NCI-H1048 (cell line): ENCODE measurements at regions not wholly inside any gene's neighbourhood (a gene's known extent, or its start where the extent isn't known, plus 50 kb on each side); places are given as distances from the start of the nearest gene placed in this dataset.
"Not testable (repeated sequence)": the region's sequence is repeated elsewhere in the genome, so short reads cannot be mapped to it uniquely, and the experiment has no call there.

Experiments used
- DNase-seq: peaks from one replicate; lab custom pipeline; 2025; lab: John Stamatoyannopoulos, UW

DNA sequence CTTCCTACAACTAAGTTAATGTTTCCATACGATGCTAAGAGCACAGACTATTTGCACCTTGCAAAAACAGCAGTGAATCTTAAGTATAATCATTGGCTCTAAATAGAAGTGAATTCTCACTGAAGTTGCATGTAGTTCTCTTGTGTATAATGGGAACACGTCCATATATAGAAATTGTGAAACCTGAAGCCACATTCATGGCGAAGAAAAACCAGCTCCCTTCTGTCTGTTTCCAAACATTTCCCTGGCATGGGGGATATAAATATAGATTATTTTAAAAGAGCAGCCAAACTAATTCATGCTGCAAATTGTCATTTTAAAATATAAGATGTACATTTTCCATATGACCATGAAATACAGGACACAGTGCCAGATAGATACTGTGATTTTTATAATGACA, 71.1 kb downstream of the TRAM1L1 start:
- no peak for DNase-seq

DNA sequence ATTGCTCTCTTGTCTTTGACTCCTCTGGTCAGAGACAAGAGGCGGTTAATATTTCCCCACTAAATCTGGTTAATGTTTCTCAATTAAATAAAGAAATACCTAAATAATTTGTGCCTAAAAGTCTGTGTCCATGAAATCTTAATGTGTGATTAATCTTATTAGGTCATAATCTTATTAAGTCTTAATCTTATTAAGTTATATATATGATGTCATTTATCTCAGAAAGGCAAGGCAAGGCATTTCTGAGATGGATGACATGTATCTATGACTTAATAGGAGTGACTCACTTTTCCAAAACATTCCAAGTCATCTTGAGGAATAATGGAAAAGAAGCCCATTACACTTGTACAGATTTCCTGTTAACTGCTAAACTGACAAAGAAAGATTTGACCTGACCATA, 74.7 kb downstream of the TRAM1L1 start:
- no peak for DNase-seq

DNA sequence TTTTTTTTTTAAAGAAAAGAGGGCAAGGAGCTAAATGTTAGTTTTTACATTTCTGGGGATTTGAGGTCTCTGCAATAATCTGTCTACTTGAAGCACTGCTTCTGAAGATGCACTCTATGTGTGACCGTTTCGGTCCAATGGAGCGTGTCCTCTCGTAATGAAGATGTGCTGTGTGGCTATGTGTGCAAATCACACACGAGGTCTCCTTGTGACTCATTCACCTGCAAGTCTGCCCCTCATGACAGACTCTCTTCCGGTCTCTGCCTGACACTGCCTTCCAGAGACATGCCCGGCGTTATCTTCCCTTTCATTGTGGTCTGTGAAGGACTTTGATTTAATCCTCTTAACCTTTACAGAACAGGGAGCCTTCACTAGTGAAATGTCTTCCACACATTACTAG, 84.3 kb downstream of the TRAM1L1 start:
- no peak for DNase-seq

DNA sequence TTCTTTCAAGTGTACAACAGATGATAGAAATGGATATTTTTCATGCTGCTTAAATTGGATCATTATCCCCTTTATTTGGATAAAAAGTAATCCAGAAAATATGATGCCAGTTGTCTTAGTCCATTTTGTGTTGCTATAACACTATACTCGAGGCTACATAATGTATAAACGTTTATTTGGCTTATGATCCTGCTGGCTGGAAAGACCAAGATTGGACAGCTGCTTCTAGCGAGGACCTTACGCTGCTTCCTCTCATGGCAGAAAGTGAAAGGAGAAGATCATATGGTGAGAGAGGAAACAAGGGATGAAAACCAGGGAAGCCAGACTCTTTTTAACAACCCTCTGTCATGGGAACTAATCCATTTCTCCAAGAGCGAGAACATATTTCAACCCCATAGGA, 102.7 kb downstream of the TRAM1L1 start:
- no peak for DNase-seq

DNA sequence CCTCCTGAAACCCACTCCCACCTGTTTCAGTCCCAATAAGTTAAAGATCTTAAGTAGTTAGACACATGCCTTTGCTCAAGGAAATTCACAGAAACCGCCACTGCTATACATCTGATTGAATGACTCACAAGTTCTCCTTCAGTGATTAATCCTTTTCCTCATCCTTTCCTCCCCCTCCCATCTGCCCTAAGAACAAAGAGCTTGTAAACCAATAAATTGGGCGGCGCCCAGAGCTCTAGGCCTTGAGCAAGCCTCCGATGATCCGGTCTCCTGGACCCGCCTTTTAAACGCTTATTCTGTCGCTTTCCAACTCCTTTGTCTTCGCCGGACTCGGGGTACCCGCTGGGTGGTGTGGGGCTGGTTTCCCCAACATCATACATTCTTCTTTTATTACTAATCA, 104.9 kb downstream of the TRAM1L1 start:
- not testable (repeated sequence) for DNase-seq

DNA sequence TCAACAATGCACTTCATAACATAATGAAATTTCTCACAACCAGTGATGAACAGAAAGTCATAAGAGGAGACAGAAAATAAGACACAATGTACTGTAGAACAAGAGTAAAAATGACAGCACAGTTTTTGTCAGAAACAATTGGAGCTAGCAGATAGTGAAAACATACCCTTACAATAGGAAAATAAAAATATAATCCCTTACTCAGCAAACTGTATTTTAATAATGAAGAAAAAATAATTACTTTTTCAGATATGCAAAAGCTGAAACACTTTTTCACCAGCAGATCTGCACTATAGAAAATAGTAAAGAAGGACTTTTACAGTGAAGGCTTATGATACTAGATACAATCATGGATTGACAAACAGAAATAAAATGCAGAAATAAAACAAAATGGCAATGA, 126.3 kb downstream of the TRAM1L1 start:
- DNase-seq: no peak

DNA sequence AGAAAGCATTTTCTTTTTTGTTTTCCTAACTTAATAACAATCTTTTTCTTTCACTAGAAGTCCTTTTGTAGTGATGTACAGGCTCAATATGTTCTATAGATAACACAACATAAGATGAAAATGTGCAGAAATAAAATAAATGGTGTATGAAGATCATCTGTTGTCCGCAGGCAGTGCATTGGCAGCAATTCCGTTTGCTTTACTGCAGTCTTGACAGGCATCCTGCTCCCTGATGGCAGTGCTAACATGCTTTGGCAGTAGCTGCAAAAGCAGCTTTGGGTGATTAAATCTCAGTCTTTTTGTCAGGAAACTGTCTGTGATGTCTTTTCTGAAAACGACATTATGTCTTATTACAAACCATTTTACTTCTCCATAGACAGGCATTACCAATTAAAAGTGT, 131.4 kb downstream of the TRAM1L1 start:
- DNase-seq: no peak

DNA sequence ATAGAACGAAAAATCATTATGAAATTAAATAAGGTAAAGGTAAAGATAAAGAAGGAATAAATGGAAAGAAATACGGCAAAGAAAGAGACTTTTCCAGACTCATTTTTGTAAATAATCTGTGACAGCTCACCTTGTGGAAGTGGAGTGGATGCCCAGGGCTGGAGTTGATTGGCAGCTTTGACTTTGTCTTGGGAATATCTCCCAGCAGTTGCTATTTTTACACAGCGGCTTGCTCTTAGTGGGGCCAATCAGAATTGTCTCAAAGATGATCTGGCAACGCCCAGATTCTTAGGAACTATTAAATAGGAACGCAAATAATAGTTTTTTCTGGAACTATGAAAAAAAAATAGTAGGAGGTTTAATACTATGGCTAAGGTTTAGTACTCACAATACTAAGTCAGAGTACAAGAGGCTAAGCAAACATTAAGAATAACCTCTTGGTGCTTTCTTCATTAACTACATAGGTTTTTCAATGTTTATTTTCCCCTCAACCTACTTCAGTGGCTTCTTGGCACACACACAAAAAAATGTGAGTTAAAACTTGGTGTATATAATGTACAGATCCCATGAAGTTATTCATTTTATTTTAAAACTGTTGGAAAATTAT, 132.7 kb downstream of the TRAM1L1 start:
- DNase-seq: no peak

DNA sequence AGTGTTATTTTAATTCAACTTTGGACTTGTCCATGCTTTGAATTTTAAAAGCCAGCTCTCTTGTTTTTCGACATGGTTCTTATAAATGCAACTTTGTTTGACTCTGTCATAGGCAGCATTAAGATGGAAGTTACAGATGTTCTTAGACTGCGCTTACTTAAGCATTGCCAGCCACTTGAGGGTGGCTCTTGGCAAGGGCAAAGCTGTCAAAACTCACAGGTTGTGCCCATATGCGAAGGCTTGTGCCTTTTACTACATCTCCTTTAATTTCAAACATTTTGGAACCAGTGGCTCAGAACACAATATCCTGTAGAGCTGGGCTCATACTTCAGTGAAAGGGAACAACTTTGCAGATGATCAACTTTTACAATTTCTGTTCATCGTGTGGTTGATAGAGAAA, 135.5 kb downstream of the TRAM1L1 start:
- no peak for DNase-seq

DNA sequence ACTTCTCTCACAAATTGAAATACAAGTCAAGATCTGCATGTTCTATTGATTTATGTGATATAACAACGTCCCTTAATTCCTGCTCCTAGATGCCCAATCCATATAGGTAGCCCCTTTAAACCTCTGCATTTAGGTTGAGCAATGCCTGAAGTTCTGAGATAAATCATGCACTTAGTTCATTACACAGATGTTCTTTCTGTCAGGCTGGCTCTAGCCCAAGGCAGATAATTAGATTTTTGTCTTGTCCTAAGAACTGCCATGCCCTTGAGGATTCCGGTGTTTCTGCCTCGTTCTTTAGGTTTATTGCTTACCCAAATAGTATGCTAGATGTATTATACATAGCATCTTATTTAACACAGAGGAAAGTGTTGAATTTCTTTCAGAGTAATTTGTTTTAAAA, 143.1 kb downstream of the TRAM1L1 start:
- DNase-seq: no peak

DNA sequence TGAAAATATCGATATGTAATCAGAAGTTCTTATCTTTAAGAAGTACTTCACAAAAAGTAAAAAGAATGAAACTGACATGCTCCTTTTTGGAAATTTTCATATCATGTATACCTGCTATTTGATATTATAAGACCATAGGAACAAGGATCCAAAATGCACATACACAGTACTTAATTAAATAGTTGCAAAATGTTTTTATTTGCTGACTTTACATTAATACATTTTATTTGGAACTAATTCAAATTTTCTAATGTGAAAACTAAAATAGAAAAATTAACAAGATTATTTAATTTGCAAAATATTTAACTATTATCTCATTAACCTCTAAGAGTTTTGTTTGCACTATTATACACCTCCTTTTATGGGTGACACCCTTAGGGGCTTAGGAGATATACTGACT, 155.0 kb downstream of the TRAM1L1 start:
- DNase-seq: no peak

DNA sequence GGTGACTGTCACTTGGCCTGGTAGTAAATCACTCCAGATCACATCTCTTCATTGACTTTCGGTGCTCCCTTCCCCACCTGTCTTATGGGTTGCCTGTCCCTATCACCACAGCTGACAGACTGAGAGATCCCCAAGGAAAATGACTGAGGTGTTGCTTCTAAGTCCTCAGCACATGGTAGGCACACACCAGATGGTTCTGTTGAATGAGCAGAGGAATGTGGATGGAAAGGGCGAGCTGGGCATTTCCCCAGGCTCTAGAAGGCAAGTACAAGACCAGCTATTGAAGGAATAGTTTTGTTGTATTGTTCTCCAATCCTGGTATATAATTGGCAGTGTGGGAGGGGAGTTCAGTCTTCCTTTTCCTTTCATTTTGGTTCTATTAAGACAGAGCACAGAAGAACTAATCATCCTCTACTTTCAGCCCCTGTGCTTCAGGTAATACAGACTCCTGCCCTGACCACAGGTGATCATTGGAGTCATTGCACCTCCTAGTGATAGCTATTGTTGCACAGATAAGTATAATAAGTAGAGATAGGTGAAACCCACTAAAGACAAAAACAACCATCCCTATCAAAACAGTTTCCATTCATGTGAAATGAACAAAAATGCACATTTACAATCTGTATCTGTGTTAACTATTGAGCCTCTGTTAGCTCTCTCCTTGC, 158.6 kb downstream of the TRAM1L1 start:
- no peak for DNase-seq

DNA sequence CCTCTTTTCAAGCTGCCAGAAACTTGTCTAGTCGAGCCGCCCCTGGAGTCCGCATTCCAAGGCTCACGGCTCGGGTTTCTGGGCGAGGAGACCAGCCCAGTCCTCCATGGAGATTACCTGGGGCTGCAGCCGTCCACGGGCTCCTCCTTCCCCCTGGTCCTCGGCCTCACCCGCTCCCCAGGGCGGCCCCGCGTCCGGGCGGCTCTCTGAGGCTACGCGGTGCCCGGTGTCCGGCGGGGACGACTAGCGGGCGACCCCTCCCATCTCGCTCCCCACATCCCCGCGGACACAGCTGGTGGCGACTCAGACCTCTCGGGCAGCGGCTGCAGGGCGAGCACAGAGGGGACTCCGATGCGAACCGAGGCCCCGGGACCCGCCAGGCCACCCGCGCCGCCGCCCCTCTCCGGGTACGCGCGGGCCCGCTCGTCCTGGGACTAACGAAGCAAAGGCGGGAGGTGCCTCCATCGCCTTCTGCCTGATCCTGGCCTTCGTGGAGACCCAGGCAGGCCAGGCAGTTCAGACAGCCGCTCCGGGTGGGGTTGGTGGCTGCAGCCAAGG, 159.4 kb downstream of the TRAM1L1 start:
- DNase-seq: no peak

DNA sequence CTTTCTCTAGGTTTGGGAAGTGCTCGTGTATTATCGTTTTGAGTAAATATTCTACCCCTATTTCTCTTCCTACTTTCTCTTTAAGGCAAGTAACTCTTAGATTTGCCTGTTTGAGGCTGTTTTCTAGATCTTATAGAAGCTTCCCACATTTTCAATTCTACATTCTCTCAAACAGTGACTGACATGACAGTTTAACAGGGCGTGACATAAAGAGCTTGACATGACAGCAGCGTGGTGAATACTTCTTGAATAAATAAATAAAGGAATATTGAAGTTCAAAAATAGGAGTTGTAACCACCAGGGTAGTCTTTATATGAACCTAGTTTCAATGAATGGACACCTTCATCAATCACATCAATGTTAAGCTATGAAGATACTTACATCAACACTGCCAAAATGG, 162.0 kb downstream of the TRAM1L1 start:
- no peak for DNase-seq

DNA sequence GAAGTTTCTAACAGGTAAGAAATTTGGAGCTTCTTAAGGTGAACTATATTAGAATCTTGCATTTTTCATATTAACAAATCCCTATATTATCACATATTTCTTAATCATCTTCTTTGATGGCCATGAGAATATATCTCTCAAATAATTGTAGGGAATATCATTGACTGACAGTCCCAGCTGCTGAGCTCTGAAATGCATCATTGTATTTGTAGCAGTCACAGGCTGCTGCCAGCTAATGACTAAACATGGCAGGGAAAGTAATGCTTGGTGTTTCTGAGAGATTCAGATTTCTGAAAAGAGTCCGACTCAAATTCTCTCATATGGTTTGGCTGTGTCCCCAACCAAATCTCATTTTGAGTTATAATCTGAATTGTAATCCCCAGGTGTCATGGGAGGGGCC, 171.9 kb downstream of the TRAM1L1 start:
- no peak for DNase-seq

DNA sequence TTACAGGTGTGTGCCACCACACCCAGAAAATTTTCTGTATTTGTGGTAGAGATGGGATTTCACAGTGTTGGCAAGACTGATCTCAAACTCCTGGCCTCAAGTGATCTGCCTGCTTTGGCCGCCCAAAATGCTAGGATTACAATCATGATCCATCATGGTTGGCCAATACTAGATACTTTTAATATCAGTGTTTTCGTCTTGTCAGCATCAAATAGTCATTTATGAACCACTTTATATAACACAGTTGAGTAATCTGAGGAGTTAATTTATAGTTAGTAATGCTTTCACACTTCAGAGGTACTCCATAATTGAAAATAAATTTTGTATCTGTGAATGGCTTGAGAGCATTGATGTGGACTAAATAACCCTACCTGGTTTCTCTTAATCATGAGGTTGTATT, 178.6 kb downstream of the TRAM1L1 start:
- DNase-seq: no peak

DNA sequence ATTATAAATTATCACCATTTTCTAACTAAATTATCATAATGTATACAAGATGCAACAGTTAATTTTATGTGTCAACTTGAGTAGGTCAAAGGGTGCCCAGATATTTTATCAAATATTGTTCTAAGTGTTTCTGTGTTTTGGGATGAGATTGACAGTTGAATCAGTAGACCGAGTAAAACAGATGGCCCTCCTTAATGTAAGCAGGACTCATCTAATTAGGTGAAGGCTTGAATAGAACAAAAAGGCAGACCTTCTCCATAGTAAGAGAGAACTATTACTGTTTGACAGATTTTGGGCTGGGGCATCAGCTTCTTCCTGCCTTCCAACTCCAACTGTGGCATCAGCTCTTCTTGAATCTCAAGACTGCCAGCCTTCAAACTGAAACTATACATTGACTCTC, 185.8 kb downstream of the TRAM1L1 start:
- DNase-seq: no peak

DNA sequence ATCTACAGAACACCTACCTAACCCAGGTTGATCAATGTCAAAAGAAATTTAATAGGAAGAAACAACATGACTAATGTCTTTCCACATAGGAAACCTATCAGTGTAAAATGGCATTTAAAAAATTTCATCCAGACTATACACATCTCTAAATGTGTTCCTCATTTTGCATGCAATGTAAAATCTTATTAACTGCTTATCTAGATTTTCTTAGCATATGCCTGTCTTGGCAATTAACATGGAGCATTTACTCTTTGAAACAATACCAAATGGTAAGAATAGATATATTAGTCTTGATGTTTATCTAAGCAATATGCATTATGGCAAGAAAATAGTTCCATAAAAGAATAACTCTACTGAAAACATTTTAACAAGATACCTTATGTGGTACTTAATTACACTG, 199.8 kb downstream of the TRAM1L1 start:
- no peak for DNase-seq

DNA sequence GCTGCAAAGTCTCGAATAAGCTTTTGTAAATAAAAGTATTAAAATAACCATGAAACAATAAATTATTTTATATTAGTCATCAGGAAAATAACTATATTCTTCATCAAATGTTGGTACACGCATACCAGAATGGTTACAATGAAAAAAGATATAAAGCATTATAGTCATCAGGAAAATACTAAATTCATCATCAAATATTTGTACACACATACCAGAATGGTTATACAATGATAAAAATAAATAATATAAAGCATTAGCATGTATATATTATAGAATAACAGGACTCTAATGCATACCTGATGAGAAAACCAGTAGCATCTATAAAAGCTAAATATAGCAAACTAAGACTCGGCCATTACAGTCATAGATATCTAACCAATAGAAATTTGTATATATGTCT, 202.9 kb downstream of the TRAM1L1 start:
- no peak for DNase-seq

DNA sequence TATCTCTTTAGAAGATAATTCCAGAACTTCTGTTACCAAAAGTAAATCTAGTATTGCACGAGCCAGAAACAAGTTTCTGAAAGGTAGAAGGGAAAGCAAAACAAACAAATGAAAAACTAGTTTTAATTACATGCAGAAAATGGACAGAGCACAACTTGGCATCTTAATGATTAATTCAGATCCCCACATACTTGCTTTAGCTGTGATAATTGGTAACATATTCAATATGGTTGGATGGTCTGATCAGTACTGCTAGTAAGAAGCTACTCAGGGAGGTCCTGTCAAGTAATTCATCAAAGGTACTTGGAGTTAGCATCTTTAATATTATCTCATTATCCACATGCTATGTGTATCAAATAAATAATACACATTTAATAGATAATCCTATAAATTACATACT, 204.3 kb downstream of the TRAM1L1 start:
- DNase-seq: no peak

DNA sequence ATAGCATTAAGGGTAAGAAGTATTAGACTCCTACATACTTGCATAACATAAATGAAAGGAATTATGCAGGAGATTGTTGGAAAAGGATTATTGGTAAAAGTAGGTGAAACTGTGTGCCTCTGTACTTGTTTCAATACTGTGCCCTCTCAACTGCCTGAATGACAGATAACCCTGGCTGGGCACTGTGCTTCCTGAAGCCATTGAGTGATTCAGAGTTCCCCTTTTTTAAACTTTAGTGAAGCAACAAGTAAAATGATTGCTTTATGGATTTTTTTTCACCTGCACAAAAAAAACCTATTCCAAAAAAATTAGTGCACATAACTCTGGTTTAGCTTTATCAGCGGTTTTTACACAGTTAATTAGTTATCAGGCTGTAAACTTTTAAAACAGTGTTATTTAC, 204.8 kb downstream of the TRAM1L1 start:
- no peak for DNase-seq

DNA sequence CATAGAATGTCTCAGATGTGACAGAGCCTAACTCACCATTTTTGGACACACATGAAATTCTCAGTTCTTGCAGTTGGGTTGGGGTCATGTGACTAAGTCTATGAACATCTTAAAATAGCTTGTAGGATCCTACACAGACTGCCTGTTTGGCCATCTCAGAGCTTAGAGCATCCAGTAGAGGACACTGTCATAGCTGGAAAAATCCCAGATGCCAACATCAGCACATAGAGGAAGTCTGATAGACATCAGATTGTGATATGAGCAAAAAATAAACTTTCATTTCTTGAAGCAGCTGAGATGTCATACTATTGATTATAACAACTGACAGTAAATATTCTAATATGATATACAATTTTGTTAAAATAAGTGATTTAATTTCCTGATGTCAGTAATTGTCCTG, 207.1 kb downstream of the TRAM1L1 start:
- no peak for DNase-seq

DNA sequence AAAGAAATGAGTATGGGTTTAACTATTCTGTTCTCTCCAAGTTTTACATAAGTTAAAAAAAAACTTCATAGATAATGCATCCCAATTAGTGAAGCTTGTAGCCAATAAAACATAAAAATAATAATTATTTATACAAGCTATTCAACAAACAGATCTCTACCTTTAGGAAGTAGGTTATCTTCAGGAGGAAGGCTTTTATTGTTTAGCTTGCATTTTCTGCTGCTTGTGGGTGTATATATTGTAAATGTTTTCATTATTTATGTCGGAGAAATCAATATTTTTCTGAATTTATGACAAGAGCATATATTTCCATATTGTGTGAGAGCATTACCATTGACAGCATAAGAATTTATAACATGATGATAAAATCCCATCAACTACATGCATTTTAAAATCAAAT, 208.3 kb downstream of the TRAM1L1 start:
- no peak for DNase-seq

DNA sequence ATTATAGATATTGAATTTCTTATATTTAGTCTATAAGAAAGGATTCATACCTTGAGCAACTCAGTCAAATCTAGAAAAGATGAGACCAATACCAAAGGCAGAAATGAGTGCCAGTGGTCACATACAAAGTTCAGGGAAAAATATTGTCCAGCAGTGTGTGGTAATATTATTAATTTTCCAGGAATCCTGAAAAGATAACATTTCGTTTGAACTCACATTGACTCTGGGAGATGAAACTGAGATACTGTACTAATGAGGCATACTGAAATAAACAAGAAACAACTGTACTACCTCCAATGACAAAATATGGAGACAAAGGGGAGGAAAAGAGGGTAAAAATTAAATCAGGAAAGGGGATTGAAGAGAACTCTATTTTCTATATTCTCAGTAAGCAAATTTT, 212.4 kb downstream of the TRAM1L1 start:
- no peak for DNase-seq
